Adrenal gland (tissue), 5 donors: ENCODE measurements at regions not wholly inside any gene's neighbourhood (a gene's known extent, or its start where the extent isn't known, plus 50 kb on each side); places are given as distances from the start of the nearest gene placed in this dataset.

ENCODE experiments used
- POLR2A ChIP-seq, 2 donors: fragments of 450-650 bp; IDR thresholded peaks; one replicate each; pipeline ENCODE4 v1.6.1; 2017; ENCODE audit warnings: antibody characterized with exemption in 2 of 2, mild to moderate bottlenecking in 2 of 2, moderate library complexity in 1 of 2
- TF ChIP-seq, protein P1 (sequence below), 6 experiments: fragments of 450-650 bp in 4 of 6; fragments of 200-600 bp in 2 of 6; sonication (generic) in 1 of 6; IDR thresholded peaks; 1 replicate in 5 of 6; 2 replicates in 1 of 6; pipeline versions ENCODE4 v1.5.1 to v1.8.0; 2016 to 2021; ENCODE audit warnings: antibody characterized with exemption in 6 of 6, mild to moderate bottlenecking in 2 of 6, moderate library complexity in 1 of 6
- donor health status: DM: no; HTN: no; CAD: no.

DNA sequence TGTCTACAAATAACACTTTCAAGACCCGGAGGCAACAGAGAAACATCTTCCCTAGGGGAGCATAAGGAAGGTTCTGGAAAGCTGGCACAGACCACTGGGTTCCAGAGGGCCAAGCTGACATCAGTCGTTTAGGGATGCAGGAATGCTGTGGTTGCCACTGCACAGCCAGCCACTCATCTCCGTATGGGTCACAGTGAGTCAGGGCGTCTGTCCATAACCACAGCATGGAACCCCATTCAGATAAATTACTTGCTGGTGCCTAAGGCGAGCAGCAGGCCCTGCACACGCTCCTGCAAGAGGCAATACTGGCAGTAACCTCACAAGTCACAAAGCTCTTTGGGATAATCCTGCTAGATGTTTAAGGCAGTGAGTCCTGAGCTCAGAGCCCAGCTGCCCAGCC, 140.9 kb upstream of the UBL3 start:
- TF ChIP-seq, protein P1, sequence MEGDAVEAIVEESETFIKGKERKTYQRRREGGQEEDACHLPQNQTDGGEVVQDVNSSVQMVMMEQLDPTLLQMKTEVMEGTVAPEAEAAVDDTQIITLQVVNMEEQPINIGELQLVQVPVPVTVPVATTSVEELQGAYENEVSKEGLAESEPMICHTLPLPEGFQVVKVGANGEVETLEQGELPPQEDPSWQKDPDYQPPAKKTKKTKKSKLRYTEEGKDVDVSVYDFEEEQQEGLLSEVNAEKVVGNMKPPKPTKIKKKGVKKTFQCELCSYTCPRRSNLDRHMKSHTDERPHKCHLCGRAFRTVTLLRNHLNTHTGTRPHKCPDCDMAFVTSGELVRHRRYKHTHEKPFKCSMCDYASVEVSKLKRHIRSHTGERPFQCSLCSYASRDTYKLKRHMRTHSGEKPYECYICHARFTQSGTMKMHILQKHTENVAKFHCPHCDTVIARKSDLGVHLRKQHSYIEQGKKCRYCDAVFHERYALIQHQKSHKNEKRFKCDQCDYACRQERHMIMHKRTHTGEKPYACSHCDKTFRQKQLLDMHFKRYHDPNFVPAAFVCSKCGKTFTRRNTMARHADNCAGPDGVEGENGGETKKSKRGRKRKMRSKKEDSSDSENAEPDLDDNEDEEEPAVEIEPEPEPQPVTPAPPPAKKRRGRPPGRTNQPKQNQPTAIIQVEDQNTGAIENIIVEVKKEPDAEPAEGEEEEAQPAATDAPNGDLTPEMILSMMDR (IDR thresholded peaks at IDR 0.05) = no peak
- TF ChIP-seq POLR2A (IDR thresholded peaks at IDR 0.05) = no peak
